ENCODE measurements at regions not wholly inside any gene's neighbourhood (a gene's known extent, or its start where the extent isn't known, plus 50 kb on each side); places are given as distances from the start of the nearest gene placed in this dataset.

DNA sequence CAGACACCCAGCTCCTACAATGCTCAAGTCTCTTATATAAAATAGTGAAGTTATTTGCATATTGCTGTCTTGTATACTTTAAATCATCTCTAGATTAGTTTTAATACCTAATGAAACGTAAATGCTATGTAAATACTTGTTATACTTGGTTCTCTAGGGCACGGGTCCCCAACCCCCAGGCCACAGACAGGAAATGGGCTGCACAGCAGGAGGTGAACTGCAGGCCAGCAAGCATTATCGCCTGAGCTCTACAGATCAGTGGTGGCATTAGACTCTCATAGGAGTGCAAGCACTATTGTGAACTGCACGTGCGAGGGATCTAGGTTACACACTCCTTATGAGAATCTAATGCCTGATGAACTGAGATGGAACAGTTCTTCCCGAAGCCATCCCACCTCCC is 395.9 kb upstream of the EMCN start:
- DNase-seq (ENCODE audit: low read depth, low spot score), result no peak
- TF ChIP-seq FOSL1 (IDR thresholded peaks at IDR 0.05; ENCODE audit: low read depth) (no peak), SRF (IDR thresholded peaks at IDR 0.05; ENCODE audit: low read depth) (no peak), YY1 (IDR thresholded peaks at IDR 0.05; ENCODE audit: extremely low read depth, insufficient replicate concordance, low read depth, low read length) (no peak), POLR2AphosphoS5 (IDR thresholded peaks at IDR 0.05; ENCODE audit: low read depth, low read length) (no peak), TCF7L2 (IDR thresholded peaks at IDR 0.05; ENCODE audit: borderline replicate concordance, extremely low read depth, insufficient read depth, insufficient read length) (no peak), POLR2A (IDR thresholded peaks at IDR 0.05; ENCODE audit: borderline replicate concordance, extremely low read depth, insufficient read depth, insufficient read length) (no peak), ZNF274 (IDR thresholded peaks at IDR 0.05; ENCODE audit: low read depth, low read length) (no peak)
- TF ChIP-seq, protein P1, sequence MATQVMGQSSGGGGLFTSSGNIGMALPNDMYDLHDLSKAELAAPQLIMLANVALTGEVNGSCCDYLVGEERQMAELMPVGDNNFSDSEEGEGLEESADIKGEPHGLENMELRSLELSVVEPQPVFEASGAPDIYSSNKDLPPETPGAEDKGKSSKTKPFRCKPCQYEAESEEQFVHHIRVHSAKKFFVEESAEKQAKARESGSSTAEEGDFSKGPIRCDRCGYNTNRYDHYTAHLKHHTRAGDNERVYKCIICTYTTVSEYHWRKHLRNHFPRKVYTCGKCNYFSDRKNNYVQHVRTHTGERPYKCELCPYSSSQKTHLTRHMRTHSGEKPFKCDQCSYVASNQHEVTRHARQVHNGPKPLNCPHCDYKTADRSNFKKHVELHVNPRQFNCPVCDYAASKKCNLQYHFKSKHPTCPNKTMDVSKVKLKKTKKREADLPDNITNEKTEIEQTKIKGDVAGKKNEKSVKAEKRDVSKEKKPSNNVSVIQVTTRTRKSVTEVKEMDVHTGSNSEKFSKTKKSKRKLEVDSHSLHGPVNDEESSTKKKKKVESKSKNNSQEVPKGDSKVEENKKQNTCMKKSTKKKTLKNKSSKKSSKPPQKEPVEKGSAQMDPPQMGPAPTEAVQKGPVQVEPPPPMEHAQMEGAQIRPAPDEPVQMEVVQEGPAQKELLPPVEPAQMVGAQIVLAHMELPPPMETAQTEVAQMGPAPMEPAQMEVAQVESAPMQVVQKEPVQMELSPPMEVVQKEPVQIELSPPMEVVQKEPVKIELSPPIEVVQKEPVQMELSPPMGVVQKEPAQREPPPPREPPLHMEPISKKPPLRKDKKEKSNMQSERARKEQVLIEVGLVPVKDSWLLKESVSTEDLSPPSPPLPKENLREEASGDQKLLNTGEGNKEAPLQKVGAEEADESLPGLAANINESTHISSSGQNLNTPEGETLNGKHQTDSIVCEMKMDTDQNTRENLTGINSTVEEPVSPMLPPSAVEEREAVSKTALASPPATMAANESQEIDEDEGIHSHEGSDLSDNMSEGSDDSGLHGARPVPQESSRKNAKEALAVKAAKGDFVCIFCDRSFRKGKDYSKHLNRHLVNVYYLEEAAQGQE (IDR thresholded peaks at IDR 0.05; ENCODE audit: low read depth), result no peak
- TF ChIP-seq, protein P2, sequence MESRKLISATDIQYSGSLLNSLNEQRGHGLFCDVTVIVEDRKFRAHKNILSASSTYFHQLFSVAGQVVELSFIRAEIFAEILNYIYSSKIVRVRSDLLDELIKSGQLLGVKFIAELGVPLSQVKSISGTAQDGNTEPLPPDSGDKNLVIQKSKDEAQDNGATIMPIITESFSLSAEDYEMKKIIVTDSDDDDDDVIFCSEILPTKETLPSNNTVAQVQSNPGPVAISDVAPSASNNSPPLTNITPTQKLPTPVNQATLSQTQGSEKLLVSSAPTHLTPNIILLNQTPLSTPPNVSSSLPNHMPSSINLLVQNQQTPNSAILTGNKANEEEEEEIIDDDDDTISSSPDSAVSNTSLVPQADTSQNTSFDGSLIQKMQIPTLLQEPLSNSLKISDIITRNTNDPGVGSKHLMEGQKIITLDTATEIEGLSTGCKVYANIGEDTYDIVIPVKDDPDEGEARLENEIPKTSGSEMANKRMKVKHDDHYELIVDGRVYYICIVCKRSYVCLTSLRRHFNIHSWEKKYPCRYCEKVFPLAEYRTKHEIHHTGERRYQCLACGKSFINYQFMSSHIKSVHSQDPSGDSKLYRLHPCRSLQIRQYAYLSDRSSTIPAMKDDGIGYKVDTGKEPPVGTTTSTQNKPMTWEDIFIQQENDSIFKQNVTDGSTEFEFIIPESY (IDR thresholded peaks at IDR 0.05; ENCODE audit: extremely low read depth, insufficient replicate concordance, low read length), result no peak
- TF ChIP-seq, protein P3, sequence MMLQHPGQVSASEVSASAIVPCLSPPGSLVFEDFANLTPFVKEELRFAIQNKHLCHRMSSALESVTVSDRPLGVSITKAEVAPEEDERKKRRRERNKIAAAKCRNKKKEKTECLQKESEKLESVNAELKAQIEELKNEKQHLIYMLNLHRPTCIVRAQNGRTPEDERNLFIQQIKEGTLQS (IDR thresholded peaks at IDR 0.05), result no peak
- TF ChIP-seq, protein P4, sequence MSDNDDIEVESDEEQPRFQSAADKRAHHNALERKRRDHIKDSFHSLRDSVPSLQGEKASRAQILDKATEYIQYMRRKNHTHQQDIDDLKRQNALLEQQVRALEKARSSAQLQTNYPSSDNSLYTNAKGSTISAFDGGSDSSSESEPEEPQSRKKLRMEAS (IDR thresholded peaks at IDR 0.05), result no peak
- TF ChIP-seq, protein P5, sequence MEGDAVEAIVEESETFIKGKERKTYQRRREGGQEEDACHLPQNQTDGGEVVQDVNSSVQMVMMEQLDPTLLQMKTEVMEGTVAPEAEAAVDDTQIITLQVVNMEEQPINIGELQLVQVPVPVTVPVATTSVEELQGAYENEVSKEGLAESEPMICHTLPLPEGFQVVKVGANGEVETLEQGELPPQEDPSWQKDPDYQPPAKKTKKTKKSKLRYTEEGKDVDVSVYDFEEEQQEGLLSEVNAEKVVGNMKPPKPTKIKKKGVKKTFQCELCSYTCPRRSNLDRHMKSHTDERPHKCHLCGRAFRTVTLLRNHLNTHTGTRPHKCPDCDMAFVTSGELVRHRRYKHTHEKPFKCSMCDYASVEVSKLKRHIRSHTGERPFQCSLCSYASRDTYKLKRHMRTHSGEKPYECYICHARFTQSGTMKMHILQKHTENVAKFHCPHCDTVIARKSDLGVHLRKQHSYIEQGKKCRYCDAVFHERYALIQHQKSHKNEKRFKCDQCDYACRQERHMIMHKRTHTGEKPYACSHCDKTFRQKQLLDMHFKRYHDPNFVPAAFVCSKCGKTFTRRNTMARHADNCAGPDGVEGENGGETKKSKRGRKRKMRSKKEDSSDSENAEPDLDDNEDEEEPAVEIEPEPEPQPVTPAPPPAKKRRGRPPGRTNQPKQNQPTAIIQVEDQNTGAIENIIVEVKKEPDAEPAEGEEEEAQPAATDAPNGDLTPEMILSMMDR (IDR thresholded peaks at IDR 0.05 in 2 of 3, conservative IDR thresholded peaks at IDR 0.05 in 1 of 3; ENCODE audit: borderline replicate concordance in 1 of 3, insufficient read depth in 1 of 3, low read depth in 2 of 3, low read length in 2 of 3), result no peak
- H2AFZ ChIP-seq (ENCODE audit: low read depth, low read length, poor library complexity, severe bottlenecking), result peak overlapping the region; percentile 30
- H3K9me2 ChIP-seq (ENCODE audit: insufficient read depth), result no peaks in the 10 kb centered on the region
- no peaks in the 10 kb centered on the region for H3K79me2 ChIP-seq (ENCODE audit: insufficient read depth, low read length)
- no peak for ATAC-seq
- H3K9ac ChIP-seq (ENCODE audit: low read length), result no peak overlapping the region
- H4K20me1 ChIP-seq (ENCODE audit: insufficient read depth), result no peaks in the 10 kb centered on the region
- intact Hi-C loops (cut with micrococcal nuclease), result no loop called here
- CTCF ChIA-PET, result no interaction called here
- POLR2A ChIA-PET, result interaction anchor here (0.6 kb wide), 1 partner anchor 95 kb away, joined by 3 read pairs; no protein-coding TSS in a partner anchor
- no TSS peak for BruUV-seq (replicated peaks)
- H3K27me3 ChIP-seq (ENCODE audit: insufficient read depth, low read length), result no peaks in the 10 kb centered on the region
- 0 out of 4 replicates have a peak, but pooled peaks cover 0 to 4% of the 10 kb centered on the region in 2 experiments for H3K36me3 ChIP-seq (ENCODE audit: control insufficient read depth in 1 of 2, insufficient read depth in 2 of 2, low read length in 2 of 2)
- no peak overlapping the region for H3K27ac ChIP-seq (ENCODE audit: low read depth, low read length)
- peaks cover 0 to 5% of the 10 kb centered on the region in 2 experiments; a peak in 2 of 4 replicates for H3K4me1 ChIP-seq (ENCODE audit: control insufficient read depth in 1 of 2, insufficient read depth in 2 of 2, low read length in 2 of 2)
- no peak overlapping the region for H3K4me3 ChIP-seq (replicated peaks in 1 of 2; ENCODE audit: low read depth in 1 of 2, low read length in 2 of 2)
- no peaks in the 10 kb centered on the region for H3K9me3 ChIP-seq (ENCODE audit: control insufficient read depth in 1 of 2, insufficient read depth in 1 of 2, low read depth in 1 of 2, low read length in 2 of 2)
- RAD21 ChIA-PET (ENCODE audit: low non-redundant PET in 1 of 2, low total read pairs in 2 of 2, uncharacterized antibody in 2 of 2, unreplicated experiment in 2 of 2), result no interaction called here
- H3K4me2 ChIP-seq (ENCODE audit: low read length), result no peak overlapping the region
